GM18511 (cell line): ENCODE measurements at regions not wholly inside any gene's neighbourhood (a gene's known extent, or its start where the extent isn't known, plus 50 kb on each side); places are given as distances from the start of the nearest gene placed in this dataset.
"Not testable (repeated sequence)": the region's sequence is repeated elsewhere in the genome, so short reads cannot be mapped to it uniquely, and the experiment has no call there.

Experiments used
- ATAC-seq: cut with Tn5 transposase; IDR thresholded peaks from one replicate; pipeline ENCODE4 v1.9.1; 2021; ENCODE audit warnings: mild to moderate bottlenecking, moderate library complexity; ENCODE audit not compliant: unreplicated experiment

DNA sequence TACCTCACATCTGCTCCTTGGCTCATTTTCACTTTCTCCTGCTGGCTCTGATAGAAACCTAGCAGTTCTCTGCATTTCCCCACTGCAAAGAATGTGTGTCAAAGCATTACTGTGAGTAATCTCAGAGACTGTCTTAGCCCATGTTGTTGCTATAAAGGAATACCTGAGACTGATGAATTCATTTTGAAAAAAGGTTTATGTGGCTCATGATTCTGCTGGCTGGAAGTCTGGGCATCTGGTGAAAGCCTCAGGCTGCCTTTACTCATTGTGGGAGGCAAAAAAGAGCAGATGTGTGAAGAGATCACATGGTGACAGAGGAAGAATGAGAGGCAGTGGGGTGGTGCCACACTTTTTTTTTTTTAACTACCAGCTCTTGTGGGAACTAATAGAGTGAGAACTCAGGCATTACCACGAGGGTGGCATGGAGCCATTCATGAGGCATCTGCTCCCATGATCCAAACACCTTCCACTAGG is 191.6 kb upstream of the CTNND2 start:
- ATAC-seq = no peak

DNA sequence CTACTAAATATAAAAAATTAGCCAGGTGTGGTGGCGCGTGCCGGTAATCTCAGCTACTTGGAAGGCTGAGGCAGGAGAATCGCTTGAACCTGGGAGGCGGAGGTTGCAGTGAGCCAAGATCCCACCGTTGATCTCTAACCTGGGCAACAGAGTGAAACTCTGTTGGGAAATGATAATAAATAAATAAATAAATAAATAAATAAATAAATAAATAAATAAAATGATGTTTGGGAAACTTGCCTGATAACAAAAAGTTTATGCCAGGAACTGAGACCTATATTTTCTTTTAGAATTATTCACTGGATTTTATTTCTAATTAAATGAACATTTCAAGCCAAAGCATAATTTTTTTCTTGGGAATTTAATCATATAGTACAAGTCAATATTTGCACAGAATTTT is 189.3 kb upstream of the CTNND2 start:
- no peak for ATAC-seq

DNA sequence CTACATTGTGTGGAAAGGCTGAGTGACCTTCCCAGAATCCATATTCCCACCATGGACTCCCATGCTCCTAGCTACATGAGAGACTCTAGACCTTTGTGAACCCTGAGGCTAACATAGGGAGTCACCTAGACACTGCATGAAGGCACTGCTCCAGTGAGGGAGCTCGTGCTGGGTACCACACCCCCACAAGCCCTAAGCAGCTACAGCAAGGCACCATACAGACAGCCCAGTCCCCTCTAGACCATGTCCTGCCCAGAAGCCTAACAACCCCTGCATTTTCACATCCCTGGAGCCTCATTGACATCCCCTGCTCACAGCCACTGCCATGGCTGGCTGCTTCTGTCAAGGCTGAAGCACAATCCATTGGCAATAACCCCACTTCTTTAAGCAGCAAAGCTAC is 176.5 kb upstream of the CTNND2 start:
- ATAC-seq = no peak

DNA sequence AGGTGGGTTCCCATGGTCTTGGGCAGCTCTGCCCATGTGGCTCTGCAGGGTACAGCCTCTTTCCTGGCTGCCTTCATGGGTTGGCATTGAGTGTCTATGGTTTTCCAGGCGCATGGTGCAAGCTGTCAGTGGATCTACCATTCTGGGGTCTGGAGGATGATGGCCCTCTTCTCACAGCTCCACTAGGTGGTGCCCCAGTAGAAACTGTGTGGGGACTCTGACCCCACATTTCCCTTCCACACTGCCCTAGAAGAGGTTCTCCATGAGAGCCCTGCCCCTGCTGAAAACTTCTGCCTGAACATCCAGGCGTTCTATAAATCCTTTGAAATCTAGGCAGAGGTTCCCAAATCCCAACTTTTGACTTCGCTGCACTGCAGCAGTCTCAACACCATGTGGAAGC is 174.0 kb upstream of the CTNND2 start:
- ATAC-seq = not testable (repeated sequence)

DNA sequence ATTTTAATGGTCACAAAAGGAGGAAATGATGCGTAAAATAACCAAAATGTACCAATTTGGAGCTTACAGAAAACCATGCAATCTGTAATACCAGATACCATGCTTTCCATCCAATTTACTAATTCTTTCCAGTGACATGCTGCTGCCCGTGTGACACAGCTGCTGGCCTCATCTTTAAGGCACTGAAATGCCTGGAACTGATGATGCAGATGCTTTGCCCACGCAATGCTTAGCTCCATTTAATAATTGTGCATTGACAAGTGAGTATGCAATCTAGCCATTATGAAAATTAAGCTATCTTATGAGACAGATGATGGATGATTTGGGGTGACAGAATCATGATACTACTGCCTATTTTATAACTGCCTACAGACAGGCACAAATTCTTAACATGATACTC is 169.2 kb upstream of the CTNND2 start:
- no peak for ATAC-seq

DNA sequence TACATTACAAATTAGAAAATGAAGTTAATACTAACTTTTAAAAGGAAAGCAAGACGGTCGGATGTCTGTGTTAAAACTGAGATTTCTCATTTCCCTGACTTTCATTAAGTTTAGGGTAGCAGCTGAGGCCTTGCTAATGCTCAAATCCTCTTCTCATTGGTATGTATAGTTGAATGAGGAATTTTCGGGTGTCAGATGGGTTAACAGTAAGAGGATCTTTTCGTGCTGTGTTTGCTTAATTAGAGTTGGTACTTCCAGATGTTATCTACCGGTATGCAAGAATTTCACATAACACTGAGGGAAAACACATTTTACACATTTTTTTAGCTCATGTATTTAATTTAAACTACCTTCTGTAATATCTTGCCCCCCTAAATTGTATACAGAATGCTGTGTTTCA is 168.2 kb upstream of the CTNND2 start:
- ATAC-seq = no peak

DNA sequence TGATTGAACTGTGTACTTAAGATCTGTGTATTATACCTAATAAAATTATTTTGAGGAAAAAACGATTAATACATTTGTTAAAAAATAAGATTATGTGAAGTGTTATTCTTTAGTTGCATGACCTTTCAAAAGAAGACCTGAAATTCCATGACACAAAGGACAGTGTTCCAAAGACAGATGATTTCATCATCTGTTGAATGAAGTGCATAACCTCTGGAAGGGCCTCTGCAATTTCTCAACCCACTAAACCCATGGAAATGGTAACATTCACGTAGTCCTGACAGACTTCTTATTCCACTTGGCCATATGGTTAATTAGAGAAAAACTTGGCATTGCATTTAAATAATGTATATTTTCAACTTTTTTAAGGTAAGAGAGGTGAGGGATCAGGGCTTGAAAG is 167.2 kb upstream of the CTNND2 start:
- ATAC-seq = no peak

DNA sequence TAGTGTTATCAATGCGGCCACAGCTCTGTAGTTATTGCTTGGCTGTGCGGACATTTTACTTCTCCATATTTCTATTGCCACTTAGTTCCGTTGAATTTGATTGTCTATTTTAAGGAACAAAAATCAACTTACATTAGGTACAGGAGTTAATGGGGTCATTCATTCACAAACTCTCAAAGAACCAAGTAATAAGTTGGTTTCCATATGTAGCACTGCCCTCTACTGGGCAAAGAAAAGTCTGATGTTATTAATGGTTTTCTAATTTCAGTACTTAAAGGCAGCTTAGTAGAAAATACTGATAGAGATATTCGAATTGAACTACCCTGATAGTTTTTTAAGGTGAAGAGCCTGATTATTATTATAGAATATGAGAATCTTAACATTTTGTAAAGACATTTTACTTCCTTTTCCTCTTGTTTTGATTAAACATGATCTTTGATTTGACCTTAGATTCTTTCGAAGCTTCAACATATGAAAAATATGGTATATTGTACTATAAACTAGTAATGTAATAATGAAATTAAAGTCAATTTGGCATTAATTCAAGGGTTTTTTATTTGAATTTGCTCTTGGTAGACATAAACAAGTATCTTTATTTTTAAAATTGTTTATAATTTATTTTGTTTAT is 119.5 kb upstream of the CTNND2 start:
- peak; percentile 52 for ATAC-seq

DNA sequence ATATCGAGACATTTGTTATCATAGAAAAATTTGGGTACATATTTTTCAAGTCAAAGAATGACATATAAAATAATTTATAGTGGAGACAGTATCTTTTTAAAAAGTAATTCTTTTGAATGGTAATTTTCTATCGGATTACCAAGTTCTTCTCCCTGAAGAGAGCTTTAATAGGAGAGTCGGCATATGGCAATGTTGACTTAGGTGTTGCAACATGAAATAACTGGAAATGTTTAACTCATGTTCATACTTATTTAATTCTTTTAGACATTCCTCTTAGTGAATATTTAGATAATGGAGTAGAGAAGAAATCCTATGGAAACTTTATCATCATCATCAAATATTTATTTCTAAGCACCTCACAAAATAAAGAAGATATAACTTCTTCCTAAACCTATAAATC is 118.2 kb upstream of the CTNND2 start:
- no peak for ATAC-seq

DNA sequence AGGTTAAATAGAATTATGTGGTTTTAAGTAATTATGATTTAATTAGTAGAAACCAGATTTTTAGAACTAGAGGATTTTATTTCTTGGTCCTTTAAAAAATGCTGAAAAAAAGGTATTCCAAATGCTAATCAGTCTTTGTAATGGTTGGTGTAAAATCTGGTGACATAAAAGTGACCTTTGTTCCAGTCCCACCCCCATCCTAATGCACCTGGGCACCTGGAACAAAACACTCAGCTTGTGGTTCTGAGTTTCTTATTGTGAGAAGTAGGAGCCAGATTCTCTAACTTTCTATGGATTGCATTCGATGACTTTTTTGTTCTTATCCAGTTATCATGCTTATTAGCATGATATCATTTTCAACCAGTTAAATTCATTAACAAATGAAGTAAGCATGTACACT is 115.1 kb upstream of the CTNND2 start:
- no peak for ATAC-seq

DNA sequence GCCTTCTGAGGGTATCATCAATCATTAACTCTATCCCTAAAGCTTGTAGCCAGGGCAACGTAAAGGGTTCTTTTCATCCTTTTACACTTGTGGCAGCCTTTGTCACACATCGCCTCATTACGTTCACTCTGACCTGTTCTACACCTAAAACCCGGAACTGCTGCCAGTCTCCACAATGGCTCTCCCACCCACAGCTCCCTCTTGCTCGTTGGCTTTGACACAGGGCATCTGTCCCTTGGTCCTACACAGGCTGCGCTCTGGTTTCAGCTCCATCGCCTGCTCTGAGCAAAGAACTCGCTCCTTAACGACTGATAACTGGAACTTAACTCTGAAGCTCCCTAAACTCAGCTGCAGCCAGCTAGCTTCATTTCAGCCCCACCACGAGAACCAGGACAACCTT is 112.8 kb upstream of the CTNND2 start:
- no peak for ATAC-seq

DNA sequence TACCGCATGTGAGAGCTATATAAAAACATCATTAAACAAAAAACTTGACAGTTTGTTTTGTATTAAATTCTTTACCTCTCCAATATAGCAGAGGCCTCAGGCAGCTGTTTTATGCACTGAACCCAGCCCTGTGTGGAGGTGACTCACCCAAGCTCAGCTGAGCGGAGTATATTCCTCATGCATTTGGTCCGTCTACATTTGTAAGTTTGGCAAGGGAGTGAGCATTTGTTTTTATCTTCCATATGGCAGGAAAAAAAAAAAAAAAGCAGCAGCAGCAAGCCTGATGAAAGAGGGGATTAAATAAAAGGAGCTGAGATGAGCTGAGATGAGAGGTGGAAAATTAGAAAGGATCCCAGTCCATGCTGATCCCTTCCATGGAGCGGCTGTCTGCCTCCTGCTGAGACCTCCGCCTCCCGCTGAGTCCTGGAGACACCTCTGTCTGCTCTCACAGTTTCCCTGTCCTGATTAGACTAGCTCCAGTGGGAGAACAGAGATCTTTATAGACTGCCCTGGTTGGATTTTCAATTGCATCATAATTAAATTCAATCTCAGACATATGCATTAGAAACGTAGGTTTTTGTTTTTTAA is 112.0 kb upstream of the CTNND2 start:
- no peak for ATAC-seq

DNA sequence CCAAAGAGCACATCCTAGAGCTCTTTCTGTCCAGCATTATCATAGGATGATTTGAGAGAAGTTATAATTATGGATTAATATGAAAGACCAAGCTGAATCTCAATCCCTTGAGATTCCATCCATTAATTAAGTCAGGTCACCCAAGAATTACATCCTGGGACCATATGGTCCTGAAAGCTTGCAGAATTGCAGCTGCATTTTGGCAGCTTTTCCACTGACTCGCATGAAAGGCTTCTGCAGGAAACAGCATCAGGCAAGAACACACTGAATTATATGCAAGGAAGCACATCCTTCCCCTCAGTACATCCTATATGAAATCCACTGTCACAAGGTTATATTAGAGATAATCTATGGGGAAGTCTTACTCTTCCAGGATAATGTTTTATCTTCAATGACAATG is 109.1 kb upstream of the CTNND2 start:
- no peak for ATAC-seq

DNA sequence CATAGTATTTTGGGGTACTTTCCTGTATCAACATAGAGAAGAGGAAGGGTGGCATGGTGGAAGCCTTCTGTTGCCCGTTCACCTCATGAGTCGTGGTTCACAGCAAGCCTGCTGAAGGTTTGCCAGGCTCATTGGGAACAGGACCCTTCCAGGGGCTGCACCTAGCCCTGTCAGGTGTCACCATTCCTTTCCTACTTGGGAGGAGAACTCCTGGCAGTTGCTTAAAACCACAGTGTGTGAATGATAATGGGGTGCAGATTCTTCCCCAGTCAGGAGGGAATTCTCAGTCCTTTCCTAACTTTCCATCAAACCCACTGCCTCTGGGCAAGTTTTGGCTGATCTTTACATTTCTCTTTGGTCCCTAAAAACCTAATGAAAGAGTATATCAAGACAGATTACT is 99.4 kb upstream of the CTNND2 start:
- no peak for ATAC-seq

DNA sequence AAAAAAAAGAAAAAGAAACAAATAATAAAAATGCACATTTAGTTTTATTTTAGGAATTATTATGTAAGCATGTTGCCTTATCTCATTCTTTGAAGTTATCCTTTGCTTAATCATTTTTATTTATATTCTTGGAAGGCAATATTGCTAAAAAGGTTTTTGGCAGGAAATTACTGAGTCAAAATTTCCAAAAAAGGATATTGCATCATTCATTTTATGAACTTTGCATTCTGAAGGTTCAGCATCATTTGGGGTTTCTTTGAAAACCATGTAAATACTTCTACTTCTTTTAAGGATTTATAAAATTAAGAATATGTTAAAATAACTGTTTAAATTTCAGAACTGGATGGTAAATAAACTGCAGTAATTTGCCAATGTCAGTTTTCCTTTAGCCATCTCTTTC is 94.2 kb upstream of the CTNND2 start:
- ATAC-seq = no peak

DNA sequence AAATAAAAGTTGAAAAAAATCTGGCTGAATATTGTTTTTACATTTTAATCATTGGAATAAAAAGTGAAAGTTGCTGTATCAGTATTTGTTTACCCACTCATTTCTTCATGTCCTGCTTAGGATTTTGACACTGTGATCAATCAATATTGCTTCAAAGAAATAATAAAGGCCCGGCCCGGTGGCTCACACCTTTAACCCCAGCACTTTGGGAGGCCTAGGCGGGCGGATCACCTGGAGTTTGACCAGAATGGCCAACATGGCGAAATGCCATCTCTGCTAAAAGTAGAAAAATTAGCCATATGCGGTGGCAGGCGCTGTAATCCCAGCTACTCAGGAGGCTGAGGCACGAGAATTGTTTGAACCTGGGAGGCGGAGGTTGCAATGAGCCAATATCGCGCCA is 93.7 kb upstream of the CTNND2 start:
- ATAC-seq = no peak

DNA sequence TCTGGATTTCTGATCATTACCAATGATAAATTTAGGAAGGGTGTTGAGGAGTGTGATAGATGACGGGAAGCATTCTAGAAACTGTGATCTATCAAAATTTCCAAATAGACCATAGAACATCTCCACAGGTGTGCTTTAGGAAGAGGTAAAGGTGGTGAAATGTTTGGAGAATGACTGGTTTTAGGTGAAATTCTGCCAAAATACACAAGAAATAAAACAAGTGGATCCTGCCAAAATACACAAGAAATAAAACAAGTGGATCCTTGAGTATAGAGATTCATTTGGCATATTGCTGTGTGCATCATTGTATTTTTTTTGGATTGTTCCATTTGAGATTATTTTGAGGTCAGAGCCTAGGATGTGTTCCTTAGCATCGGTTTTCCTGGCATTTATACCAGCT is 88.3 kb upstream of the CTNND2 start:
- ATAC-seq = no peak

DNA sequence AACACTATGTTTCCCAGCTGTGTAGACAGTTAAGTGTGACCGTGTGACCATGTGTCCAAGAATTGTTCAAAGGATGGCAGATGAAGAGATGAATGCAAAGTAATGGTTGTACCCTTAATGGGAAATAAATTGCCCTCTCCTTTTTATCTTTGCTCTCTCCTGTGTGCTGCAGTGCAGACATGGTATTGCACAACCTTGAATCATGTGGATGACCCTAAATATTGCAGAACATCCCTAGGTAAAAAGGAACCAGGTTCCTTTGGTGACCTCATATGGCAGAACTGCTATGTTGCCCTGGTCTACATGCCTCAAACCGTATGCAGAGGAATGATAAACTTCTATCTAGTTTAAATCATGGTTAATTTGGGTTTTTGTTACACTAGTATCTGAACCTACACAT is 81.7 kb upstream of the CTNND2 start:
- no peak for ATAC-seq

DNA sequence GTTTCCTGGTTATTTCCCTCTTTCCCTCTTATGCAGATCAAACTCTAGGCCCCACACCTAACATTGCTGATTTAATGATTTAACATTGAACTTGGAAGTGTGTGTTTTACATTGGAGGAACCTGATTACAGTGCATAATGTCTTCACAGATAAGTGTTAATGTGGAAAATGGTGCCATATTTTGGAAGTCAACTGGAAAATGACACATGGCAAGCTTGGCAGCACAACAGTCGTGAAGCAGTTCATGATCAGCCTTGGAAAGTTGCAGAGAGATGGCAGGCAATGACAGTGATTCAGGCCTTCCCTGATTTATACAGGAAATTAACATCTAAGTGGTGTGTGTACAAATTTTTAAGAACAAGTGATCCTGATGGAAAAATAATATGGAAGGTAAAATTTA is 80.0 kb upstream of the CTNND2 start:
- ATAC-seq = no peak

DNA sequence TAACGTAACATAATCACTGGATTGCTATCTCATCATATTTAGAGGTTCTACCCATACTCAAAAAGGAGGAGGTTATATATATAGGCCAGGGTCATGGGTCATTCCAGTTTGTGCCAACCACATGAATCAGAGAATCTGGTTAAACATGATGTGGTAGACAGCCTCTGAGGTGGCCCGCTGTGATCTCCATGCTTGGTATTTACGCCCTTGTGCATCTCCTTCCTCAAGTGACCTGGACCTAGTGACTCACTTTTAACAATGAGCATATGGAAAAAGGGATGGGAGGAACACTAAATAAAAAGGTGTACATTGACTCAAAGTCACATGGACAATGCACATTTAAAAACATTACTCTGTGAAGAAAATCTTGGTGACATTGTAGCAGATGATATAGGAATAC is 77.7 kb upstream of the CTNND2 start:
- no peak for ATAC-seq

DNA sequence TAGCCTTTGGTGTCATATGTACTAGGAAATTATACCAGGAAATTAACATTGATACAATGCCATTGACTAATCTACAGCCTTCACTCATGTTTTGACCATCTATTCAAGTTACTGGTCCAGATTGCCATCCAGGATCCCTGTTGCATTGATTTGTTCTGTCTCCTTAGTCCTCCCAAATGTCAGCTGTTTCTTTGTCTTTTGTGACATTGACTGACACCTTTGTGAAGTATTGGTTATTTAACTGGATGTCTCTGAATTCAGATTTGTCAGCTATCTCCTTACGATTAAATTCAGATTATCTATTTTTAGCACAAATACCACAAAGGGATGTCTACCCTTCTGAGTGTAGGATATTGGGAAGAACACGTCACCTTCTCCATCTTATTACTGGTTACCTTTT is 73.7 kb upstream of the CTNND2 start:
- no peak for ATAC-seq

DNA sequence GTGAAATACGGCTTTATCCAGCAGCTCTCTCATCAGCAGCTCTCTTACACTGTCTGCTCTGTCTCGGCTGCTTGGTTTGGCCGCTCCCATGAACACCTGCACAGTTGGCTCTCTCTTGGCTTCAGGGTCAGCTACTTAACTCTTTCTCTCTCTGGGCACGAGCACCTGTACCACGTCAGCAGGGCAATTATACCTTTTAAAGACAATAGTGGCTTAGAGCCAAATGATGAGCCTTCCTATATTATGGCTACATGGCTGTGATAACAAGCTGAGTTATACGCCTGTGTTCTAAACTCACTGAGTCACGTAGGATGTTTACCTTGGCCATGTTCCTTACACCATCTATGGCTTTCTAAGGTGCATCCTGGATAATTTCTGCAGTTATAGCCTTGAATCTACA is 69.2 kb upstream of the CTNND2 start:
- ATAC-seq = no peak

DNA sequence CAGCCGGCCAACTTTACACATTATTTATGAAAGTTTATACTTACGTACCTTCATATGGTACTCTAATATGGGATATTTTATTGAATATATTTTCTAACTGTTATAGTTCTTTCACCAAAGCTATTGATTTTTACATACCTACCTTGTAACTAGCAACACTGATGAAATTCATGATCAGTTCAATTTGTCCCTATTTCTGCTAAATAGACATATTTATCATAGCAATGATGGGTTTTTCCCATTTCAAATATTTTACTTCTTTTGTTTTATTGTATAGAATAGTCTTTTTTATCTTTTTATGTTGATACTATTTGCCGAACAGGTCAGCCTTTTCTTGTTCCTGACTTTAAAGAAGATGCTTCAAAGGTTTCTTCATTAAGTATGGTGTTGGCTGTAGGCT is 59.0 kb upstream of the CTNND2 start:
- ATAC-seq = no peak
